ENCODE measurements at regions not wholly inside any gene's neighbourhood (a gene's known extent, or its start where the extent isn't known, plus 50 kb on each side); places are given as distances from the start of the nearest gene placed in this dataset.
A peak's percentile ranks its signal among the peaks of the same experiment; 100 is the strongest.

GRCh38 chr12:113650476-113650875 lies 178.8 kb upstream of the LHX5 start:
- no peaks in the 10 kb centered on the region for H3K36me3 Mint-ChIP-seq (ENCODE audit: insufficient read depth)
- no peak overlapping the region for H3K4me3 Mint-ChIP-seq (ENCODE audit: low read depth)
- H3K9me3 Mint-ChIP-seq (ENCODE audit: low read depth): peaks cover 5% of the 10 kb centered on the region
- no peak overlapping the region for H3K27ac Mint-ChIP-seq
- peaks cover 30% of the 10 kb centered on the region for H3K27me3 Mint-ChIP-seq
- no peak for TF ChIP-seq CTCF (IDR thresholded peaks at IDR 0.05; ENCODE audit: unreplicated experiment)
- no peak for DNase-seq (ENCODE audit: low spot score, unreplicated experiment)
- peaks cover 20% of the 10 kb centered on the region for H3K4me1 Mint-ChIP-seq (ENCODE audit: low read depth)

- no peak for TF ChIP-seq CTCF (IDR thresholded peaks at IDR 0.05; ENCODE audit: unreplicated experiment)
- no peak for DNase-seq (ENCODE audit: low spot score, unreplicated experiment)
- Mint-ChIP-seq H3K27ac (peak overlapping the region; percentile 7), H3K4me3 (ENCODE audit: low read depth) (no peak overlapping the region), H3K27me3 (peaks cover 39% of the 10 kb centered on the region), H3K9me3 (ENCODE audit: low read depth) (peaks cover 5% of the 10 kb centered on the region), H3K4me1 (ENCODE audit: low read depth) (peaks cover 20% of the 10 kb centered on the region), H3K36me3 (ENCODE audit: insufficient read depth) (no peaks in the 10 kb centered on the region)
Measured at GRCh38 chr12:113649256-113649830, 177.7 kb upstream of the LHX5 start.

- Mint-ChIP-seq H3K27ac (no peak overlapping the region), H3K36me3 (ENCODE audit: insufficient read depth) (no peaks in the 10 kb centered on the region), H3K9me3 (ENCODE audit: low read depth) (no peaks in the 10 kb centered on the region), H3K4me3 (ENCODE audit: low read depth) (no peak overlapping the region), H3K27me3 (peaks cover 52% of the 10 kb centered on the region), H3K4me1 (ENCODE audit: low read depth) (peaks cover 20% of the 10 kb centered on the region)
- peak; percentile 32 for TF ChIP-seq CTCF (IDR thresholded peaks at IDR 0.05; ENCODE audit: unreplicated experiment)
- DNase-seq (ENCODE audit: low spot score, unreplicated experiment): no peak
Measured at GRCh38 chr12:113647048-113647447, 175.4 kb upstream of the LHX5 start.

- Mint-ChIP-seq H3K4me1 (ENCODE audit: low read depth) (peaks cover 20% of the 10 kb centered on the region), H3K36me3 (ENCODE audit: insufficient read depth) (no peaks in the 10 kb centered on the region), H3K4me3 (ENCODE audit: low read depth) (no peak overlapping the region), H3K27me3 (peaks cover 65% of the 10 kb centered on the region), H3K27ac (no peak overlapping the region), H3K9me3 (ENCODE audit: low read depth) (no peaks in the 10 kb centered on the region)
- no peak for DNase-seq (ENCODE audit: low spot score, unreplicated experiment)
- TF ChIP-seq CTCF (IDR thresholded peaks at IDR 0.05; ENCODE audit: unreplicated experiment): no peak
Measured at GRCh38 chr12:113645603-113646002, 173.9 kb upstream of the LHX5 start.

- Mint-ChIP-seq H3K36me3 (ENCODE audit: insufficient read depth) (no peaks in the 10 kb centered on the region), H3K27me3 (peaks cover 68% of the 10 kb centered on the region), H3K4me1 (ENCODE audit: low read depth) (peaks cover 15% of the 10 kb centered on the region), H3K4me3 (ENCODE audit: low read depth) (no peak overlapping the region), H3K9me3 (ENCODE audit: low read depth) (no peaks in the 10 kb centered on the region), H3K27ac (no peak overlapping the region)
- no peak for TF ChIP-seq CTCF (IDR thresholded peaks at IDR 0.05; ENCODE audit: unreplicated experiment)
- no peak for DNase-seq (ENCODE audit: low spot score, unreplicated experiment)
Measured at GRCh38 chr12:113645183-113645582, 173.5 kb upstream of the LHX5 start.
